KG1 (cell line): ENCODE measurements at regions not wholly inside any gene's neighbourhood (a gene's known extent, or its start where the extent isn't known, plus 50 kb on each side); places are given as distances from the start of the nearest gene placed in this dataset.
A peak's percentile ranks its signal among the peaks of the same experiment; 100 is the strongest.
"Not testable (repeated sequence)": the region's sequence is repeated elsewhere in the genome, so short reads cannot be mapped to it uniquely, and the experiment has no call there.

Experiments
- DNase-seq: peaks from one replicate; lab custom pipeline; 2025; lab: John Stamatoyannopoulos, UW

GRCh38 chrX:65331371-65331770, 203.2 kb downstream of the LAS1L start:
- no peak for DNase-seq

GRCh38 chrX:65300104-65300809, 234.3 kb downstream of the LAS1L start:
- DNase-seq: no peak

GRCh38 chrX:65282905-65283304, 251.7 kb downstream of the LAS1L start:
- DNase-seq: not testable (repeated sequence)

GRCh38 chrX:65273152-65273551, 261.4 kb downstream of the LAS1L start:
- no peak for DNase-seq

- DNase-seq: no peak
Observed at GRCh38 chrX:65266482-65266881, 268.1 kb downstream of the LAS1L start.

GRCh38 chrX:65253817-65254216, 277.6 kb upstream of the ZC4H2 start:
- no peak for DNase-seq

- DNase-seq: no peak
Observed at GRCh38 chrX:65241059-65241721, 264.9 kb upstream of the ZC4H2 start.

- no peak for DNase-seq
Observed at GRCh38 chrX:65203545-65203944, 227.3 kb upstream of the ZC4H2 start.

- no peak for DNase-seq
Observed at GRCh38 chrX:65196758-65197360, 220.6 kb upstream of the ZC4H2 start.

GRCh38 chrX:65195621-65196020, 219.4 kb upstream of the ZC4H2 start:
- no peak for DNase-seq

GRCh38 chrX:65194547-65194946, 218.3 kb upstream of the ZC4H2 start:
- no peak for DNase-seq

GRCh38 chrX:65163325-65163724, 187.1 kb upstream of the ZC4H2 start:
- not testable (repeated sequence) for DNase-seq

GRCh38 chrX:65148232-65148631, 172.0 kb upstream of the ZC4H2 start:
- no peak for DNase-seq

GRCh38 chrX:65136424-65136823, 160.2 kb upstream of the ZC4H2 start:
- DNase-seq: no peak

- peak; percentile 7 for DNase-seq
Observed at GRCh38 chrX:65127842-65128241, 151.6 kb upstream of the ZC4H2 start.

- DNase-seq: no peak
Observed at GRCh38 chrX:65098851-65099250, 122.6 kb upstream of the ZC4H2 start.

GRCh38 chrX:65093658-65094057, 117.4 kb upstream of the ZC4H2 start:
- no peak for DNase-seq

GRCh38 chrX:65073233-65073632, 97.0 kb upstream of the ZC4H2 start:
- no peak for DNase-seq

GRCh38 chrX:65072590-65072989, 96.3 kb upstream of the ZC4H2 start:
- no peak for DNase-seq

- not testable (repeated sequence) for DNase-seq
Observed at GRCh38 chrX:65058626-65059025, 82.4 kb upstream of the ZC4H2 start.

- no peak for DNase-seq
Observed at GRCh38 chrX:65045001-65045400, 68.8 kb upstream of the ZC4H2 start.

GRCh38 chrX:65035446-65035770, 59.2 kb upstream of the ZC4H2 start:
- DNase-seq: peak; percentile 53

- peak; percentile 53 for DNase-seq
Observed at GRCh38 chrX:65034668-65035445, 58.6 kb upstream of the ZC4H2 start, which contains the start of gene ZC3H12B. ZC3H12B (plus strand) TSS chrX:65034826.
